Glutamatergic neuron (in vitro differentiated cells): ENCODE measurements at regions not wholly inside any gene's neighbourhood (a gene's known extent, or its start where the extent isn't known, plus 50 kb on each side); places are given as distances from the start of the nearest gene placed in this dataset.

Source experiments
- DNase-seq: peaks from one replicate; pipeline ENCODE4 v3.0.0; 2022
- H3K27ac Mint-ChIP-seq: one replicate; pipeline ENCODE4 v1.8.0; 2020; ENCODE audit warnings: mild to moderate bottlenecking, mixed read lengths, inconsistent platforms; ENCODE audit not compliant: unreplicated experiment
- H3K27me3 Mint-ChIP-seq: one replicate; pipeline ENCODE4 v1.8.0; 2020; ENCODE audit warnings: mild to moderate bottlenecking, moderate library complexity, mixed read lengths, inconsistent platforms; ENCODE audit not compliant: unreplicated experiment
- H3K36me3 Mint-ChIP-seq: one replicate; pipeline ENCODE4 v1.8.0; 2020; ENCODE audit warnings: mild to moderate bottlenecking, mixed read lengths, inconsistent platforms; ENCODE audit not compliant: unreplicated experiment
- H3K4me1 Mint-ChIP-seq: one replicate; pipeline ENCODE4 v1.8.0; 2020; ENCODE audit warnings: mild to moderate bottlenecking, low read depth, mixed read lengths, inconsistent platforms; ENCODE audit not compliant: unreplicated experiment
- H3K4me3 Mint-ChIP-seq: one replicate; pipeline ENCODE4 v1.8.0; 2020; ENCODE audit warnings: mild to moderate bottlenecking, mixed read lengths, inconsistent platforms; ENCODE audit not compliant: unreplicated experiment
- H3K9me3 Mint-ChIP-seq: one replicate; pipeline ENCODE4 v1.8.0; 2020; ENCODE audit warnings: mild to moderate bottlenecking, moderate library complexity, mixed read lengths, inconsistent platforms; ENCODE audit not compliant: unreplicated experiment
- CTCF ChIP-seq: fragments of 200-600 bp; sonication (generic); IDR thresholded peaks from one replicate; pipeline ENCODE4 v1.5.0; 2021; ENCODE audit not compliant: partially characterized antibody, unreplicated experiment

- H3K36me3 Mint-ChIP-seq = no peaks in the 10 kb centered on the region
- no peaks in the 10 kb centered on the region for H3K9me3 Mint-ChIP-seq
- no peaks in the 10 kb centered on the region for H3K27me3 Mint-ChIP-seq
- no peak overlapping the region for H3K27ac Mint-ChIP-seq
- no peak overlapping the region for H3K4me3 Mint-ChIP-seq
- no peak for TF ChIP-seq CTCF
- no peak for DNase-seq
- no peaks in the 10 kb centered on the region for H3K4me1 Mint-ChIP-seq
Observed at GRCh38 chr18:38688416-38688815, 1122.8 kb upstream of the CELF4 start.

DNA sequence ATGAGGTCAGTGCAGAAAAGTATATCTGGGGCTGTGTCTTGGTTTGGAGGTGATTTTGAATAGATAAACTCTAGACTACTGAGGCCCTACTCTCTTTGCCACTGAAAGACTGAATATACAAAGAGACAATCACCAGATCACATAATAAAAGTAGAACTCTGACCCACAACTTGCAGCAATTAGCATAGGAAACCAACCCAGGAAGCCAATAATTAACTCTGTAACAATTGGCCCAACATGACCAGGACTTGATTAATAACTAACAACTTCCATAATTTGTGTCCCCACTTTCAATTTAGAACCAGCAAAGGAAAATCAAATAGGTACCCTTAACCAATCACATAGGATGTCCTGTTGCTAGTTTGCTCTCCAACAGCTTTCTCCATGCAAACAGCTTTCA is 1104.9 kb upstream of the CELF4 start:
- no peak overlapping the region for H3K27ac Mint-ChIP-seq
- TF ChIP-seq CTCF = no peak
- H3K36me3 Mint-ChIP-seq = no peaks in the 10 kb centered on the region

DNA sequence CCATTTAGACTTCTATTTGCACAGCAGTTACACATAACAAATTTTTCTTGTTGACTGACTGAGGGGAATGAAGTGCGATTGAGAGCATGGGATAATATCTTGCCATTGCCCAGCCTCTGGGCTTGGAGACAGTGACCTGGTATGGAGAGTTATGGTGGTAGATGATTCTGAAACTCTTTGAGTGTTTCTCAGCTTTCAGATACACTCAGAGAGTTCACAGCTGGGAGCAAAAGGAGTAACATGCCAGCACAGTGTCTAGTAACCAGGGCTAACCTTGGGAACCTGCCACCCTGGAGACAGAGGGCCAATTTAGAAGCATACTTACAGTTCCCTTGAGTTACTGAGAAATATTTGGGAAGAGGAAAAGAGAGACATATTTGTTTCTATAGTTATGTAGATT is 1099.3 kb upstream of the CELF4 start:
- no peak overlapping the region for H3K4me3 Mint-ChIP-seq
- no peak for DNase-seq
- no peaks in the 10 kb centered on the region for H3K36me3 Mint-ChIP-seq
- TF ChIP-seq CTCF = no peak
- H3K4me1 Mint-ChIP-seq = no peaks in the 10 kb centered on the region
- no peak overlapping the region for H3K27ac Mint-ChIP-seq
- no peaks in the 10 kb centered on the region for H3K9me3 Mint-ChIP-seq
- no peaks in the 10 kb centered on the region for H3K27me3 Mint-ChIP-seq

More for the DNA sequence above, 1104.9 kb upstream of the CELF4 start:
- H3K9me3 Mint-ChIP-seq = no peaks in the 10 kb centered on the region
- H3K4me1 Mint-ChIP-seq = no peaks in the 10 kb centered on the region
- no peak overlapping the region for H3K4me3 Mint-ChIP-seq
- no peak for DNase-seq
- H3K27me3 Mint-ChIP-seq = no peaks in the 10 kb centered on the region

GRCh38 chr18:38663682-38664081 is 1098.1 kb upstream of the CELF4 start:
- no peak overlapping the region for H3K4me3 Mint-ChIP-seq
- TF ChIP-seq CTCF = no peak
- H3K9me3 Mint-ChIP-seq = no peaks in the 10 kb centered on the region
- DNase-seq = no peak
- H3K36me3 Mint-ChIP-seq = no peaks in the 10 kb centered on the region
- no peak overlapping the region for H3K27ac Mint-ChIP-seq
- H3K27me3 Mint-ChIP-seq = no peaks in the 10 kb centered on the region
- no peaks in the 10 kb centered on the region for H3K4me1 Mint-ChIP-seq

DNA sequence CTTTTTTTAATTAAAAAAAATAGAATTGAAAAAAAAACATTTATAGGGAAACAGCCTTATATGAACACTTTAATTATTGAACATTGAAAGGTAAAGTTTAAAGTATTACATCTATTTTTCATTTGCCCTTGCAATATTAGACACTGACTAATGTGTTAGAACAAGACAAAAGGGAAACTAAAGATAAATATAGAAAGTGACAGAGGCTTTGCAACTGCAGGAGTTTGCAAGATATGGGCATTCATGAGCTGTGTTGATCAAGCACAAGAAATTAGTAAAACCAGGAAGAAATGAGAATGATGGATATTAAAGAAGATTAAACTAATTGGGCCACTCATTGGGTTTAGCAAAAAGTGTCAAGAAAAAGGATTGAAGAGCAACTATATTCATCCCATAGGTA is 1097.7 kb upstream of the CELF4 start:
- Mint-ChIP-seq H3K4me1 (no peaks in the 10 kb centered on the region), H3K9me3 (no peaks in the 10 kb centered on the region), H3K4me3 (no peak overlapping the region), H3K27me3 (no peaks in the 10 kb centered on the region), H3K36me3 (no peaks in the 10 kb centered on the region), H3K27ac (no peak overlapping the region)
- TF ChIP-seq CTCF = no peak
- no peak for DNase-seq
